Fibroblast of villous mesenchyme (primary cell): ENCODE measurements at regions not wholly inside any gene's neighbourhood (a gene's known extent, or its start where the extent isn't known, plus 50 kb on each side); places are given as distances from the start of the nearest gene placed in this dataset.

Experiments
- DNase-seq: peaks from one replicate; pipeline ENCODE4 v3.0.0-alpha.2; 2010; ENCODE audit warnings: low read depth
- H3K4me3 ChIP-seq: 2 replicates; pipeline ENCODE4 v1.5.1; 2011; ENCODE audit warnings: low read depth, mild to moderate bottlenecking, low read length
- CTCF ChIP-seq: IDR thresholded peaks from 2 replicates; pipeline ENCODE4 v1.5.1; 2012; ENCODE audit warnings: low read depth, mild to moderate bottlenecking, low read length; ENCODE audit not compliant: insufficient read depth

DNA sequence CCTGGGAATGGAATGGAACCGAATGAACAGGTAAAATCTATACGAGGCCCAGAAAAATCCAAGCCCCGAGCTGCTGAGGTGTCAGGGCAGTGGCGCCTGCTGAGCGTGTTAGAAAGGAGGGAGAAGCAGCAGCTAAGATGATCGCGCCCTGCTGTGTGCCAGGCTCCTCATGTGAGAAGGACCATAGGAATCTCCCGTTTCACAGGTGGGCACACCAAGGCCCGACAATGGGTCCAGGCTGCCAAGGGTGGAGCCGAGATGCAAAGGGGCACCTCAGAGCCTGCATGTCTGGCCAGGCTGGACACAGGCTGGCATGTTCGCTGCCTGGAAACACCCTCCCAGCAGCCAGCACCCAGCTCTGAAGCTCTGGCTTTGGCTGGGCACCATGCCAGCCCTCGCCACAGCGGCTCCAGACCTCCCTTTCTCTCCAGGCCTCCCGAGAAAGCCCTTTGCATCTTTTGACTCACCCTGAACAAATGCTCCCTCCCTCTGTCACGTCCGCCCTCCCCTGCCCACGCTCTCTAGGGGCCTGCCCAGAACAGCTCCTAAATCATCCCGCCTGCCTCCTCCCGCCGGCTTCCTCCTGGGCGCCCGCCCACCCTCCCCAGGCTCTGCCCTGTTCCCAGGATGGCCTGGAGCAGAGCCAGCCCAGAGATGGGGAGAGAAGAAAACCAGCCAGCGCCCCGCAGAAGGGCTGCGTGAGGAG lies 217.8 kb upstream of the GSE1 start:
- H3K4me3 ChIP-seq, result no peak overlapping the region
- no peak for TF ChIP-seq CTCF

DNA sequence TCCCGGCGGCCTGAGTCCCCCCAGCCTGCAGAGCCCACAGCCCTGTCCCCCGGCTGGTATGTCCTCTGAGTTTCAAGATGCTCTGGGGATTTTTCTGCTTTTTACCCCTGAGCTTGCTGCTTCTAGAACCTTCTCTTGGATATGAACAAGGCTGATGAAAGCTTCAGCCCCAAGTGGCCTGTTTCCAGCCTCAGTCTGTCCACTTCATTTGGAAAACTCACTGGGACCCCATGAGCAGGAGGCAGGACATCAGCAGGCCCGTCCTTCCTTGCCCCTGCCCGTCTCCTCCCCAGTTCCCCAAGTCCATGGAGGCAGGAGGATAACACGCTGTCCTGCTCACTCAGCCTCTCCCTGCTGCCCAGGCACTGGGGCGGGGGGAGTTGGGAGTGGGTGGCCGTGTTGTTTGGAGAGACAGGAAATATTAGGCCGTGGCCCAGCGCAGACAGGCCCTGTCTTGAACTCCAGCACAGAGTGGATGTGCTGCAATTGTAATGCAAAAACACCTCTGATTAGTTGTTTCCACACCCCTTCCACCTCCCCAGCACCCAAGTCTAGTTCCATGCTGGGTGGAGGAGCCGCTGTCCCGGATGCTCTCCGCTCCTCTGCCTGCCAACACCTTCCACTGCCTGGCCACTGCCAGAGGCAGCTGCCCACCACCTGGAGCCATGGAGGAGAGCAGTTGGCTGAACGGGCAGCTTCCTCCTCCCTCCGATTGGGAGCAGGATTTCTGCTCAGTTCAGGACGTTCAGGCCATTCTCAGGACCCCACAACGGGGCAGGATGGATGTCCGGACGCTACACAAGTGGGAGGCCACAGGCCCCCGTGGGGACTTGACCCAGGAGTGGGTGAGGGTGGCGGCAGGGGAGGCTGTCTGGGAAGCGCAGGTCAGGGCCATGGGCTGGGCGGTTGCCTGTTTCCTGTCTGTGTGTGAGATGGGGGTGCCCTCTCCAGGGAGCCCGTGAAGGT lies 216.9 kb upstream of the GSE1 start:
- peak; percentile 50 for DNase-seq
- no peak overlapping the region for H3K4me3 ChIP-seq
- TF ChIP-seq CTCF, result no peak

More for the DNA sequence above, 217.8 kb upstream of the GSE1 start:
- peak; percentile 99 for DNase-seq

DNA sequence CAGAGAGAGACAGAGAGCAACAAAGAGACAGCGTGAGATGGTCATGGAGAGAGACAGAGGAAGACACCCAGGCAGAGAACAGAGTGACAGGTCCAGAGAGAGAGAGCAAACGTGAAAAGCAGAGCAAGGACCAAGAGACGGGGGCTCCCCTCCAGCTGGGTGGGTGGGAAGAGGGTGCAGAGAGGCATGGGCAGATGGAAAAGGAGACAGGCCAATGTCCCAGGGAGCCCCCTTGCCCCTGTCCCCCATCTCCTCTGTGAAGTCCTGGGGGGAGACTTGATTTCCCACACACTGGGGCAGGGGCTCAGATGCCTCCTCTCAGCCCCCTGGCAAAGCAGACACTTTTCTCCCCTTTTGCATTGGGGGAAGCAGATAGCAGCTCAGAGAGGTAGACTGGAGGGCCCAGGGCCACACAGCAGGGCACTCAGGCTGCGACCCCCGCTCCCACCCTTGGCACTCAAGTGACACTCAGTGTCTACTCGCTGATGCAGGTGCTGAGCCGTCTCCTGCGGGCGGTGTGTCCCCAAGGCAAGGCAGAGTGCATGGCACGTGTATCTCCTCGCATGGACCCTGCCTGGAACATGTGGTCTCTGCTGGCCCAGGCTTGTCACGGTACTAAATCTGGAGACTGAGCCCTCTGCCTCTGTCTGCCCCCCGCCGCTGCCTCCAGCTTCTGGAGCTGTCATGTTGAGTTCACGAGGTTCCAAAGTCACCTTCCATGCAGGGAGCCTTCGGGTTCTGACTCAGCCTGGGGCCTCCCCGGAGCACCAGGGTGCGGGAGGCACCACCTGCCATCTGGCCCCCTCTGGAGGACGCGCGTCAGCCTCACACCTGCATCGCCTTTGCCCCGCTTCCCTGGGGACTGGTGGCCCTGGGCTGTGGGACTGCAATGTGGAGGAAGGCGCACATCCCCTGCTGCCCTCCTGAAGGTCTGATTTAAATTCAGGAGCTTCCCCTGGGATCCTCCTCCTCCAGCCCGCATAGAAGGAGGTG lies 215.9 kb upstream of the GSE1 start:
- no peak overlapping the region for H3K4me3 ChIP-seq
- no peak for DNase-seq
- TF ChIP-seq CTCF, result no peak

- no peak for TF ChIP-seq CTCF
- DNase-seq, result no peak
- no peak overlapping the region for H3K4me3 ChIP-seq
Observed at GRCh38 chr16:85398050-85398451, 215.1 kb upstream of the GSE1 start.

DNA sequence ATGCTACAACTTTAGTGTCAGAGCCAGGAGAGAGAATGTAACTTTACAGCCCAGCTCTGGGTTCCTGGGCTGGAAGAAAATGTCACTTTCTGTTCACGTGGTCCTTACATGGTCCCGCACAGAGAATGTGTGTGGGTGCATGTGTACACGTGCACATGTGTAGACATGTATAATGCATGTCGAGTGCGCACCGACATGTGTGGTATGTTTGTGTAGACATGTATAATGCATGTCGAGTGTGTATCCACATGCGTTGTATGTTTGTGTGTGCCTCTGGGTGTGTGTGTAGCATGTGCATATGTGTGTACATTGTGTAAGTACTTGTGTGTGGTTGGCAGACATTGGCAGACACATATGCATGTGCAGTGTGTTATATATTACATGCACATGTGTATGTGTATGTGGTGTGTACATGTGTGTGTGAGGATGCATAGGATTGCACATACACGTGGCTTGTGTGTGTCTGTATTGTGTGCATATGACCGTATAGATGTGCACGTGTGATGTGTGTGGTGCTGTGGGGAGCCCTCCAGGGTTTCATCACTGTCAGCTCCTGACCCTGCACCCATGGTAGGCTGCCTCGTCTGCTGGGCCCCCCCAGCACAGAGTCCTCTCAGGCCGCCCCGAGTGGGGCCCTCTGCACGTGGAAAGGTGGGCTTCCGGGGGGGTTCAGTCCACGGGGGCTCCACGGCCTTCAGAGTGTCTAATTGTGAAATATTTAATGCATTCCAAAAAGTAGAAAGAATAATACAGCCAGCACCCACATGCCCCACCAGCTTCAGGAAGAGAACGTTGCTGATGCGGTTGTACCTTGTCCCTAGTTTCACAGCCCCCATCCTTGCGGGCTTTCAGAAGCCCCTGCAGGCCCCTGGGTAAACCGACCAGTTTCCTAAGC lies 214.2 kb upstream of the GSE1 start:
- no peak for DNase-seq
- no peak overlapping the region for H3K4me3 ChIP-seq
- TF ChIP-seq CTCF, result no peak
